Stimulated activated CD4-positive, alpha-beta T cell treated with anti-CD3 and anti-CD28 coated beads, Interleukin-2, amount 100 ng/mL, for 24 hours (primary cell): ENCODE measurements at regions not wholly inside any gene's neighbourhood (a gene's known extent, or its start where the extent isn't known, plus 50 kb on each side); places are given as distances from the start of the nearest gene placed in this dataset.

Source experiments
- DNase-seq, 2 donors: peaks; one replicate each; pipeline ENCODE4 v3.0.0-alpha.2; 2020

- no peak for DNase-seq
Observed at GRCh38 chr5:97406946-97407676, 224.1 kb upstream of the RIOK2 start.

GRCh38 chr5:97408331-97408730, 225.3 kb upstream of the RIOK2 start:
- no peak for DNase-seq

GRCh38 chr5:97412959-97413358, 229.9 kb upstream of the RIOK2 start:
- no peak for DNase-seq

GRCh38 chr5:97417986-97418385, 234.9 kb upstream of the RIOK2 start:
- no peak for DNase-seq

- no peak for DNase-seq
Observed at GRCh38 chr5:97418462-97418861, 235.4 kb upstream of the RIOK2 start.

- DNase-seq, result no peak
Observed at GRCh38 chr5:97420646-97421045, 237.6 kb upstream of the RIOK2 start.

GRCh38 chr5:97422678-97423077, 239.6 kb upstream of the RIOK2 start:
- no peak for DNase-seq

- DNase-seq, result no peak
Observed at GRCh38 chr5:97425511-97425910, 242.5 kb upstream of the RIOK2 start.

GRCh38 chr5:97427235-97427634, 244.2 kb upstream of the RIOK2 start:
- DNase-seq, result no peak

- DNase-seq, result no peak
Observed at GRCh38 chr5:97434021-97434420, 251.0 kb upstream of the RIOK2 start.

GRCh38 chr5:97436405-97436804, 253.4 kb upstream of the RIOK2 start:
- no peak for DNase-seq

- DNase-seq, result no peak
Observed at GRCh38 chr5:97443740-97444139, 260.7 kb upstream of the RIOK2 start.

- no peak for DNase-seq
Observed at GRCh38 chr5:97449172-97449571, 266.1 kb upstream of the RIOK2 start.

GRCh38 chr5:97452646-97453045, 269.6 kb upstream of the RIOK2 start:
- DNase-seq, result no peak

GRCh38 chr5:97453263-97453662, 270.2 kb upstream of the RIOK2 start:
- DNase-seq, result no peak

GRCh38 chr5:97454015-97454414, 271.0 kb upstream of the RIOK2 start:
- DNase-seq, result no peak

- DNase-seq, result no peak
Observed at GRCh38 chr5:97455996-97456395, 272.9 kb upstream of the RIOK2 start.

- DNase-seq, result no peak
Observed at GRCh38 chr5:97458851-97459250, 275.8 kb upstream of the RIOK2 start.

- DNase-seq, result no peak
Observed at GRCh38 chr5:97471951-97472350, 288.9 kb upstream of the RIOK2 start.

GRCh38 chr5:97475847-97476246, 292.8 kb upstream of the RIOK2 start:
- DNase-seq, result no peak

- no peak for DNase-seq
Observed at GRCh38 chr5:97476852-97477534, 293.9 kb upstream of the RIOK2 start.

- DNase-seq, result no peak
Observed at GRCh38 chr5:97478483-97478882, 295.4 kb upstream of the RIOK2 start.

GRCh38 chr5:97480313-97480712, 297.3 kb upstream of the RIOK2 start:
- DNase-seq, result no peak

- no peak for DNase-seq
Observed at GRCh38 chr5:97488126-97488668, 305.1 kb upstream of the RIOK2 start.
